Liver (tissue), 8 donors: ENCODE measurements at regions not wholly inside any gene's neighbourhood (a gene's known extent, or its start where the extent isn't known, plus 50 kb on each side); places are given as distances from the start of the nearest gene placed in this dataset.

Experiments used
- DNase-seq: peaks from one replicate; pipeline ENCODE4 v3.0.0-alpha.2; 2017; ENCODE audit warnings: low spot score
- H3K27ac ChIP-seq, 2 donors: one replicate each; pipeline ENCODE4 v1.7.0; 2013; ENCODE audit warnings: inconsistent platforms in 2 of 2, low read length in 2 of 2, control low read depth in 1 of 2, low read depth in 1 of 2, mild to moderate bottlenecking in 1 of 2
- H3K27me3 ChIP-seq, 4 donors: one replicate each; pipeline versions ENCODE4 v1.6.1 to v1.7.0; 2013; ENCODE audit warnings: low read length in 3 of 4, inconsistent platforms in 1 of 4, mild to moderate bottlenecking in 1 of 4, moderate library complexity in 1 of 4; ENCODE audit not compliant: control insufficient read depth in 4 of 4, insufficient read depth in 4 of 4
- H3K36me3 ChIP-seq, 4 donors: one replicate each; pipeline versions ENCODE4 v1.6.1 to v1.7.0; 2013; ENCODE audit warnings: low read length in 3 of 4, mild to moderate bottlenecking in 3 of 4, low read depth in 1 of 4, moderate library complexity in 1 of 4; ENCODE audit not compliant: control insufficient read depth in 4 of 4, insufficient read depth in 3 of 4
- H3K4me1 ChIP-seq, 4 donors: one replicate each; pipeline versions ENCODE4 v1.6.1 to v1.7.0; 2013; ENCODE audit warnings: low read length in 3 of 4, mild to moderate bottlenecking in 3 of 4, moderate library complexity in 1 of 4; ENCODE audit not compliant: control insufficient read depth in 4 of 4, insufficient read depth in 4 of 4
- H3K4me3 ChIP-seq, 3 donors: one replicate each; pipeline versions ENCODE4 v1.6.1 to v1.7.0; 2013; ENCODE audit warnings: low read length in 3 of 3, control low read depth in 1 of 3, low read depth in 1 of 3, mild to moderate bottlenecking in 1 of 3
- H3K9ac ChIP-seq, 2 donors: one replicate each; pipeline ENCODE4 v1.7.0; 2013; ENCODE audit warnings: low read length in 2 of 2, mild to moderate bottlenecking in 2 of 2, moderate library complexity in 2 of 2, control low read depth in 1 of 2, low read depth in 1 of 2
- H3K9me3 ChIP-seq, 4 donors: one replicate each; pipeline versions ENCODE4 v1.6.1 to v1.7.0; 2013; ENCODE audit warnings: low read length in 3 of 4; ENCODE audit not compliant: control insufficient read depth in 4 of 4
- EGR1 ChIP-seq, 2 donors: IDR thresholded peaks; 2 replicates each; pipeline ENCODE4 v1.6.1; 2016 to 2018; ENCODE audit warnings: antibody characterized with exemption in 2 of 2, low read depth in 2 of 2
- FOXA1 ChIP-seq: IDR thresholded peaks from 2 replicates; pipeline ENCODE4 v1.6.1; 2016; ENCODE audit warnings: antibody characterized with exemption
- FOXA2 ChIP-seq: IDR thresholded peaks from 2 replicates; pipeline ENCODE4 v1.6.1; 2016; ENCODE audit warnings: antibody characterized with exemption
- GABPA ChIP-seq, 2 donors: IDR thresholded peaks in 1 of 2; conservative IDR thresholded peaks in 1 of 2; 2 replicates each; pipeline ENCODE4 v1.6.1; 2016; ENCODE audit warnings: antibody characterized with exemption in 2 of 2, mild to moderate bottlenecking in 1 of 2, moderate library complexity in 1 of 2
- HNF4A ChIP-seq, 2 donors: conservative IDR thresholded peaks; 2 replicates each; pipeline ENCODE4 v1.6.1; 2016; ENCODE audit warnings: antibody characterized with exemption in 2 of 2, mild to moderate bottlenecking in 2 of 2
- HNF4G ChIP-seq: IDR thresholded peaks from 2 replicates; pipeline ENCODE4 v1.6.1; 2016; ENCODE audit warnings: antibody characterized with exemption
- JUND ChIP-seq, 2 donors: IDR thresholded peaks; 2 replicates each; pipeline ENCODE4 v1.6.1; 2016; ENCODE audit warnings: antibody characterized with exemption in 2 of 2
- NR2F2 ChIP-seq: IDR thresholded peaks from 2 replicates; pipeline ENCODE4 v1.6.1; 2016; ENCODE audit warnings: antibody characterized with exemption
- RAD21 ChIP-seq, 2 donors: IDR thresholded peaks; 2 replicates each; pipeline ENCODE4 v1.6.1; 2016; ENCODE audit warnings: antibody characterized with exemption in 2 of 2, mild to moderate bottlenecking in 2 of 2
- RXRA ChIP-seq, 2 donors: IDR thresholded peaks; 2 replicates each; pipeline ENCODE4 v1.6.1; 2017 to 2018; ENCODE audit warnings: antibody characterized with exemption in 2 of 2, mild to moderate bottlenecking in 1 of 2
- SP1 ChIP-seq: IDR thresholded peaks from 2 replicates; pipeline ENCODE4 v1.6.1; 2018; ENCODE audit warnings: antibody characterized with exemption, mild to moderate bottlenecking
- TAF1 ChIP-seq: conservative IDR thresholded peaks from 2 replicates; pipeline ENCODE4 v1.6.1; 2016; ENCODE audit warnings: antibody characterized with exemption, mild to moderate bottlenecking
- YY1 ChIP-seq: IDR thresholded peaks from 2 replicates; pipeline ENCODE4 v1.6.1; 2016; ENCODE audit warnings: antibody characterized with exemption, mild to moderate bottlenecking
- WGBS: extraction: QIAGEN DNeasy Blood & Tissue Kit; methylation state at CpG from one replicate; pipeline ENCODE4 v1.1.7; 2013; 5-methylcytosine and 5-hydroxymethylcytosine counted together
- TF ChIP-seq, protein P1 (sequence below): IDR thresholded peaks from 2 replicates; pipeline ENCODE4 v1.6.1; 2016; ENCODE audit warnings: antibody characterized with exemption
- TF ChIP-seq, protein P2 (sequence below): fragments of 150-350 bp; IDR thresholded peaks from 2 replicates; pipeline ENCODE4 v1.5.1; 2017; ENCODE audit warnings: improper control_type of control experiment, low read depth, low read length; ENCODE audit not compliant: missing input control
- TF ChIP-seq, protein P3 (sequence below): IDR thresholded peaks from 2 replicates; pipeline ENCODE4 v1.6.1; 2016; ENCODE audit warnings: antibody characterized with exemption
- TF ChIP-seq, protein P4 (sequence below): IDR thresholded peaks from 2 replicates; pipeline ENCODE4 v1.6.1; 2016; ENCODE audit warnings: antibody characterized with exemption
- donor health status: healthy.
- donor health status: healthy.
- donor health status: healthy.
- donor health status: healthy.
- donor health status: healthy.

DNA sequence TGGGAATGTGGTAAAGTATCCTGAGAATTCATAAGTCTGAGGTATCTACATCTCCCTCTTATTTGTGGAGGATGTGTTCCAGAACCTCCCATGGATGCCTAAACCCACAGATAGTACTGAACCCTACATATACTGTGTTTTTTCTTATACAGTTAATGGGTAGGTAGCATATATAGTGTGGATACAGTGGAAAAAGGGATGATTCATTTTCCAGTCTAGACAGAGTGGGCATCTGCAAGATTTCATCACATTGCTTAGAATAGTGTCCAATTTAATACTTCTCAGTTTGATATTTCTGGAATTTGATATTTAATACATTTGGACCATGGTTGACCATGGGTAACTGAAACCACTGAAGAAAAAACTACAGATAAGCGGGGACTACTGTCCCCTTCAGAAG, 155.0 kb upstream of the ANKRD50 start:
- 94% methylated on average over 1 of the region's 1 CpG for WGBS
- Histone ChIP-seq H3K27me3 (no peaks in the 10 kb centered on the region), H3K9ac (no peak overlapping the region), H3K36me3 (no peaks in the 10 kb centered on the region), H3K4me3 (no peak overlapping the region), H3K4me1 (no peaks in the 10 kb centered on the region), H3K27ac (no peak overlapping the region), H3K9me3 (no peaks in the 10 kb centered on the region)
- no peak for DNase-seq
- TF ChIP-seq, protein P1, sequence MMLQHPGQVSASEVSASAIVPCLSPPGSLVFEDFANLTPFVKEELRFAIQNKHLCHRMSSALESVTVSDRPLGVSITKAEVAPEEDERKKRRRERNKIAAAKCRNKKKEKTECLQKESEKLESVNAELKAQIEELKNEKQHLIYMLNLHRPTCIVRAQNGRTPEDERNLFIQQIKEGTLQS: no peak
- TF ChIP-seq SP1: no peak
- no peak for TF ChIP-seq JUND (IDR thresholded peaks at IDR 0.05)
- no peak for TF ChIP-seq TAF1
- TF ChIP-seq NR2F2: no peak
- no peak for TF ChIP-seq GABPA (IDR thresholded peaks at IDR 0.05 in 1 of 2, conservative IDR thresholded peaks at IDR 0.05 in 1 of 2)
- TF ChIP-seq RXRA (IDR thresholded peaks at IDR 0.05): no peak
- no peak for TF ChIP-seq RAD21 (IDR thresholded peaks at IDR 0.05)
- TF ChIP-seq, protein P2, sequence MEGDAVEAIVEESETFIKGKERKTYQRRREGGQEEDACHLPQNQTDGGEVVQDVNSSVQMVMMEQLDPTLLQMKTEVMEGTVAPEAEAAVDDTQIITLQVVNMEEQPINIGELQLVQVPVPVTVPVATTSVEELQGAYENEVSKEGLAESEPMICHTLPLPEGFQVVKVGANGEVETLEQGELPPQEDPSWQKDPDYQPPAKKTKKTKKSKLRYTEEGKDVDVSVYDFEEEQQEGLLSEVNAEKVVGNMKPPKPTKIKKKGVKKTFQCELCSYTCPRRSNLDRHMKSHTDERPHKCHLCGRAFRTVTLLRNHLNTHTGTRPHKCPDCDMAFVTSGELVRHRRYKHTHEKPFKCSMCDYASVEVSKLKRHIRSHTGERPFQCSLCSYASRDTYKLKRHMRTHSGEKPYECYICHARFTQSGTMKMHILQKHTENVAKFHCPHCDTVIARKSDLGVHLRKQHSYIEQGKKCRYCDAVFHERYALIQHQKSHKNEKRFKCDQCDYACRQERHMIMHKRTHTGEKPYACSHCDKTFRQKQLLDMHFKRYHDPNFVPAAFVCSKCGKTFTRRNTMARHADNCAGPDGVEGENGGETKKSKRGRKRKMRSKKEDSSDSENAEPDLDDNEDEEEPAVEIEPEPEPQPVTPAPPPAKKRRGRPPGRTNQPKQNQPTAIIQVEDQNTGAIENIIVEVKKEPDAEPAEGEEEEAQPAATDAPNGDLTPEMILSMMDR: no peak
- no peak for TF ChIP-seq FOXA1

DNA sequence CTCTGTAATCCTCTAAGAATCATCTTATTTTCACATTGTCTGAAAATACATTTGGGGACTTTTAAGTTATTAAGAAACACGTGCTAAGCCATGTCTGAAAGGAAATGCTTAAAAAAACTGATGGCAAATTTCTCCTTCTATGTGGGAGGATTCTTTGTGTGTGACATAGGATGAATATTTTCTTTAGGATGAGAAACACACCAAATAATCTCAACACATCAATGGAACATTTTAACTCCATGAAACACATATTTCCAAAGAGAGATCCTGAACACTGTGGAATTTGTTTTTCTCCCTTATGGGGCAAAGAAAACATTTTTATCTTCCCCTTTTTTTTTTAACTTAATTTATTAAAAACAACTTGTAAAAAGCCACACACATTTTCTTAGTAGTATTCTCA, 153.8 kb upstream of the ANKRD50 start:
- DNase-seq: no peak
- H3K4me1 ChIP-seq: no peaks in the 10 kb centered on the region
- no peaks in the 10 kb centered on the region for H3K36me3 ChIP-seq
- H3K27me3 ChIP-seq: no peaks in the 10 kb centered on the region
- no peaks in the 10 kb centered on the region for H3K9me3 ChIP-seq
- H3K27ac ChIP-seq: no peak overlapping the region
- no peak for TF ChIP-seq FOXA2
- no peak for TF ChIP-seq YY1
- no peak for TF ChIP-seq RAD21 (IDR thresholded peaks at IDR 0.05)
- no peak for TF ChIP-seq RXRA (IDR thresholded peaks at IDR 0.05)
- TF ChIP-seq NR2F2: no peak
- TF ChIP-seq, protein P3, sequence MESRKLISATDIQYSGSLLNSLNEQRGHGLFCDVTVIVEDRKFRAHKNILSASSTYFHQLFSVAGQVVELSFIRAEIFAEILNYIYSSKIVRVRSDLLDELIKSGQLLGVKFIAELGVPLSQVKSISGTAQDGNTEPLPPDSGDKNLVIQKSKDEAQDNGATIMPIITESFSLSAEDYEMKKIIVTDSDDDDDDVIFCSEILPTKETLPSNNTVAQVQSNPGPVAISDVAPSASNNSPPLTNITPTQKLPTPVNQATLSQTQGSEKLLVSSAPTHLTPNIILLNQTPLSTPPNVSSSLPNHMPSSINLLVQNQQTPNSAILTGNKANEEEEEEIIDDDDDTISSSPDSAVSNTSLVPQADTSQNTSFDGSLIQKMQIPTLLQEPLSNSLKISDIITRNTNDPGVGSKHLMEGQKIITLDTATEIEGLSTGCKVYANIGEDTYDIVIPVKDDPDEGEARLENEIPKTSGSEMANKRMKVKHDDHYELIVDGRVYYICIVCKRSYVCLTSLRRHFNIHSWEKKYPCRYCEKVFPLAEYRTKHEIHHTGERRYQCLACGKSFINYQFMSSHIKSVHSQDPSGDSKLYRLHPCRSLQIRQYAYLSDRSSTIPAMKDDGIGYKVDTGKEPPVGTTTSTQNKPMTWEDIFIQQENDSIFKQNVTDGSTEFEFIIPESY: no peak
- no peak for TF ChIP-seq FOXA1
- no peak for TF ChIP-seq GABPA (IDR thresholded peaks at IDR 0.05 in 1 of 2, conservative IDR thresholded peaks at IDR 0.05 in 1 of 2)
- no peak for TF ChIP-seq SP1
- no peak for TF ChIP-seq HNF4A (conservative IDR thresholded peaks at IDR 0.05)
- no peak overlapping the region for H3K9ac ChIP-seq
- 68% methylated on average over 1 of the region's 1 CpG for WGBS
- no peak overlapping the region for H3K4me3 ChIP-seq

DNA sequence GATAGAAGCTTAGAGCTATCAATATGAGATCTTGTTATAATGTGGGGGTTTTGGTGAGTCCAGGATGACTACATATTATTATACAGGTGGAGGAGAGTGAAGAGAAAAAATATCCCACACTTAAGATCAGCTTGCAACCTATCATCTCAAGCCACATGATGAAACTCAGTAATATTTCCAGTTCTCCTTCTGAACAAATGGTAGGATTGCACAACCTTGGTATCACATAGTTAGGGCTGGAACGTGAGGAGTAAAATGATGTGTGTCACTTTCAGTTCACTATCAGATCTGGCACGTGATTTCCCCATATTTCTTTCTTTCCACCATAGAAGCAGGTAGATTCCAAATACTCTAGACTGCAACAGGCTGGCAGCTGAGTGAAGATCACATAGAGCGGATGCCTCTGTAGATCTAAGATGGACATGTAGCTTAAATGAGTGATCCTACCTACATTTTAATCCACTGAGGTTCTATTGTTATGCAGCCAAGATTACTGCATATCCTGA, 150.6 kb upstream of the ANKRD50 start:
- DNase-seq: no peak
- Histone ChIP-seq H3K27me3 (no peaks in the 10 kb centered on the region), H3K36me3 (no peaks in the 10 kb centered on the region), H3K27ac (no peak overlapping the region), H3K9me3 (no peaks in the 10 kb centered on the region), H3K9ac (no peak overlapping the region), H3K4me3 (no peak overlapping the region), H3K4me1 (no peaks in the 10 kb centered on the region)
- WGBS: 58% methylated on average over 3 of the region's 3 CpGs
- TF ChIP-seq, protein P2: no peak
- TF ChIP-seq RAD21 (IDR thresholded peaks at IDR 0.05) (no peak), SP1 (no peak), HNF4G (no peak), HNF4A (conservative IDR thresholded peaks at IDR 0.05) (no peak), EGR1 (IDR thresholded peaks at IDR 0.05; ENCODE audit: low read depth in 2 of 2) (no peak), TAF1 (no peak), FOXA1 (no peak), RXRA (IDR thresholded peaks at IDR 0.05) (no peak)
- TF ChIP-seq, protein P1: no peak
- TF ChIP-seq, protein P4, sequence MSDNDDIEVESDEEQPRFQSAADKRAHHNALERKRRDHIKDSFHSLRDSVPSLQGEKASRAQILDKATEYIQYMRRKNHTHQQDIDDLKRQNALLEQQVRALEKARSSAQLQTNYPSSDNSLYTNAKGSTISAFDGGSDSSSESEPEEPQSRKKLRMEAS: no peak
- TF ChIP-seq, protein P3: no peak
